ENCODE measurements at regions not wholly inside any gene's neighbourhood (a gene's known extent, or its start where the extent isn't known, plus 50 kb on each side); places are given as distances from the start of the nearest gene placed in this dataset.
A peak's percentile ranks its signal among the peaks of the same experiment; 100 is the strongest.
"Not testable (repeated sequence)": the region's sequence is repeated elsewhere in the genome, so short reads cannot be mapped to it uniquely, and the experiment has no call there.

- no peak for DNase-seq
These were observed 228.9 kb downstream of the RNF144A start for GRCh38 chr2:7146151-7146550.

- no peak for DNase-seq
These were observed 237.4 kb downstream of the RNF144A start for GRCh38 chr2:7154656-7155055.

- no peak for DNase-seq
These were observed 244.3 kb downstream of the RNF144A start for GRCh38 chr2:7161501-7161900.

- no peak for DNase-seq
These were observed 248.5 kb downstream of the RNF144A start for GRCh38 chr2:7165736-7166135.

- DNase-seq: no peak
These were observed 250.7 kb downstream of the RNF144A start for GRCh38 chr2:7167801-7168411.

- no peak for DNase-seq
These were observed 252.4 kb downstream of the RNF144A start for GRCh38 chr2:7169593-7169992.

- DNase-seq: not testable (repeated sequence)
These were observed 261.8 kb downstream of the RNF144A start for GRCh38 chr2:7178996-7179395.

- DNase-seq: no peak
These were observed 263.6 kb downstream of the RNF144A start for GRCh38 chr2:7180638-7181370.

GRCh38 chr2:7182525-7182924 lies 265.3 kb downstream of the RNF144A start:
- DNase-seq: no peak

- DNase-seq: no peak
These were observed 271.9 kb downstream of the RNF144A start for GRCh38 chr2:7189106-7189505.

GRCh38 chr2:7190587-7191324 lies 273.5 kb downstream of the RNF144A start:
- DNase-seq: no peak

GRCh38 chr2:7191932-7192331 lies 274.7 kb downstream of the RNF144A start:
- no peak for DNase-seq

GRCh38 chr2:7193457-7193856 lies 276.2 kb downstream of the RNF144A start:
- DNase-seq: no peak

GRCh38 chr2:7194950-7195349 lies 277.7 kb downstream of the RNF144A start:
- DNase-seq: no peak

- DNase-seq: no peak
These were observed 279.7 kb downstream of the RNF144A start for GRCh38 chr2:7196883-7197282.

- DNase-seq: no peak
These were observed 284.6 kb downstream of the RNF144A start for GRCh38 chr2:7201851-7202250.

GRCh38 chr2:7203056-7203467 lies 285.9 kb downstream of the RNF144A start:
- DNase-seq: peak; percentile 53

- DNase-seq: no peak
These were observed 288.1 kb downstream of the RNF144A start for GRCh38 chr2:7205151-7205830.

- DNase-seq: no peak
These were observed 289.0 kb downstream of the RNF144A start for GRCh38 chr2:7206111-7206810.

GRCh38 chr2:7207631-7208030 lies 290.4 kb downstream of the RNF144A start:
- no peak for DNase-seq

GRCh38 chr2:7209757-7210555 lies 292.7 kb downstream of the RNF144A start:
- DNase-seq: no peak

- DNase-seq: no peak
These were observed 293.5 kb downstream of the RNF144A start for GRCh38 chr2:7210712-7211111.

Measured in activated CD4-positive, alpha-beta T cell treated with anti-CD3 and anti-CD28 coated beads, Interleukin-2, amount 50 U/mL, for 1 hour (primary cell).